ENCODE measurements at regions not wholly inside any gene's neighbourhood (a gene's known extent, or its start where the extent isn't known, plus 50 kb on each side); places are given as distances from the start of the nearest gene placed in this dataset.

- Histone ChIP-seq H3K27me3 (ENCODE audit: insufficient read depth, low read length) (no peaks in the 10 kb centered on the region), H3K36me3 (ENCODE audit: insufficient read depth, low read length) (no peaks in the 10 kb centered on the region)
- TF ChIP-seq, protein P1, sequence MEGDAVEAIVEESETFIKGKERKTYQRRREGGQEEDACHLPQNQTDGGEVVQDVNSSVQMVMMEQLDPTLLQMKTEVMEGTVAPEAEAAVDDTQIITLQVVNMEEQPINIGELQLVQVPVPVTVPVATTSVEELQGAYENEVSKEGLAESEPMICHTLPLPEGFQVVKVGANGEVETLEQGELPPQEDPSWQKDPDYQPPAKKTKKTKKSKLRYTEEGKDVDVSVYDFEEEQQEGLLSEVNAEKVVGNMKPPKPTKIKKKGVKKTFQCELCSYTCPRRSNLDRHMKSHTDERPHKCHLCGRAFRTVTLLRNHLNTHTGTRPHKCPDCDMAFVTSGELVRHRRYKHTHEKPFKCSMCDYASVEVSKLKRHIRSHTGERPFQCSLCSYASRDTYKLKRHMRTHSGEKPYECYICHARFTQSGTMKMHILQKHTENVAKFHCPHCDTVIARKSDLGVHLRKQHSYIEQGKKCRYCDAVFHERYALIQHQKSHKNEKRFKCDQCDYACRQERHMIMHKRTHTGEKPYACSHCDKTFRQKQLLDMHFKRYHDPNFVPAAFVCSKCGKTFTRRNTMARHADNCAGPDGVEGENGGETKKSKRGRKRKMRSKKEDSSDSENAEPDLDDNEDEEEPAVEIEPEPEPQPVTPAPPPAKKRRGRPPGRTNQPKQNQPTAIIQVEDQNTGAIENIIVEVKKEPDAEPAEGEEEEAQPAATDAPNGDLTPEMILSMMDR (IDR thresholded peaks at IDR 0.05; ENCODE audit: extremely low read depth, low read depth, low read length): no peak
Observed at GRCh38 chr5:88552426-88552825, 283.8 kb upstream of the TMEM161B start.

DNA sequence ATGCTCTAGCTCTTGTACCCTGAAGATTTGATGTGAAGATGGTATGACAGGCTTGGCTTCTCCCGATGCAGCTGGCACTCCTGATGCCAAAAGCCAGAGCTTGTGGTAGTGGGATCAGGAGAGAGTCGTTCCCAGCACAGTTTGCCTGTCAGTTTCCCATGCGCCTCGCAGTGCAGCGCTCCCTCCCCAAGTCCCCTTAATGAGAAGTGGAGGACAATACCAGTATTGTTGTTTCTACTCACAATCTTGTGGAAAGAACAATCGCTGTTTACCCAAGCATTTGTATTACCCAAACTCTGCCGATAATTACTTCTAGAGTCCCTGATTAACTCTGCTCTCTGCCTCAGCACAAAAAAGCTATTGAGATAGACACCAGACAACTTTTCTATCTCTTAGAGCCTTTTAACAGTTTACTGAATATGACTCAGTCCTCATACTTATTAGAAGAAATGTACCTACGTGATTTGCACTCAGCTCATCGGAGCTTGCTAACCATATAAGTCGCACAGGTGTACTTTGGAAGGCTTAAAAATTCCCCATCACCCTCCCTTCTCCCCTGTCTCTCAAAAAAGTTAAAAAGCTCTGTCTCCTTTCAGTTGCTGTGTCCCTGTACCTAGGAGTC is 283.2 kb upstream of the TMEM161B start:
- DNase-seq (ENCODE audit: insufficient read length, low spot score, missing footprints): no peak
- Histone ChIP-seq H4K20me1 (ENCODE audit: insufficient read depth, low read length) (no peaks in the 10 kb centered on the region), H3K4me1 (ENCODE audit: insufficient read depth, low read length) (no peaks in the 10 kb centered on the region), H3K4me3 (ENCODE audit: insufficient read depth, low read length) (no peak overlapping the region), H3K36me3 (ENCODE audit: insufficient read depth, low read length) (no peaks in the 10 kb centered on the region), H2AFZ (ENCODE audit: low read length) (no peak overlapping the region), H3K4me2 (ENCODE audit: insufficient read depth, low read length) (no peak overlapping the region), H3K27me3 (ENCODE audit: insufficient read depth, low read length) (no peaks in the 10 kb centered on the region), H3K79me2 (ENCODE audit: insufficient read depth, low read length) (no peaks in the 10 kb centered on the region), H3K27ac (ENCODE audit: low read depth, low read length) (no peak overlapping the region), H3K9me3 (ENCODE audit: low read depth, low read length) (no peaks in the 10 kb centered on the region)
- TF ChIP-seq, protein P1 (IDR thresholded peaks at IDR 0.05; ENCODE audit: extremely low read depth, low read depth, low read length): no peak

More at GRCh38 chr5:88552426-88552825, 283.8 kb upstream of the TMEM161B start:
- Histone ChIP-seq H3K4me2 (ENCODE audit: insufficient read depth, low read length) (no peak overlapping the region), H3K27ac (ENCODE audit: low read depth, low read length) (no peak overlapping the region), H4K20me1 (ENCODE audit: insufficient read depth, low read length) (no peaks in the 10 kb centered on the region), H3K9me3 (ENCODE audit: low read depth, low read length) (no peaks in the 10 kb centered on the region), H3K4me1 (ENCODE audit: insufficient read depth, low read length) (no peaks in the 10 kb centered on the region), H2AFZ (ENCODE audit: low read length) (no peak overlapping the region), H3K79me2 (ENCODE audit: insufficient read depth, low read length) (no peaks in the 10 kb centered on the region), H3K4me3 (ENCODE audit: insufficient read depth, low read length) (no peak overlapping the region)
- DNase-seq (ENCODE audit: insufficient read length, low spot score, missing footprints): no peak

DNA sequence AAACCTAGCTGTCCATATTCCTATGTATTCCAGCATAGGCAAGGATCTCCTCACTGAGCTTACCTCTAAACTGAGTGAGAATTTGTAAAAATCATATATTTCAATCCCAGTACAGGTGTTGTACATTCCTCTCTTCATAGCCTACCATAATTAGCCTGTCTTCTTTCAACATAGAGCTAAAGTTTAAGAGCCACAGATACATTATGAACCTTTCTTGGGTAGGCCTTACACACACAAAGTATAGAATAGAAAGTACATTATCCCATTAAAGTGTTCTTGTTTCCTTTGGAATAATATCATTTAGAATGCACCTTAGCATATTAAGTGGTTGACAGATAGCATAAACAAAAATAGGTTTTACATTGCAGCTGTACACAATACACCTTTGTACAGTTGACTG is 282.1 kb upstream of the TMEM161B start:
- no peaks in the 10 kb centered on the region for H3K36me3 ChIP-seq (ENCODE audit: insufficient read depth, low read length)
- H3K4me2 ChIP-seq (ENCODE audit: insufficient read depth, low read length): no peak overlapping the region
- H3K4me3 ChIP-seq (ENCODE audit: insufficient read depth, low read length): no peak overlapping the region
- no peak overlapping the region for H3K27ac ChIP-seq (ENCODE audit: low read depth, low read length)
- no peak overlapping the region for H2AFZ ChIP-seq (ENCODE audit: low read length)
- H3K79me2 ChIP-seq (ENCODE audit: insufficient read depth, low read length): no peaks in the 10 kb centered on the region
- TF ChIP-seq, protein P1 (IDR thresholded peaks at IDR 0.05; ENCODE audit: extremely low read depth, low read depth, low read length): no peak
- H3K9me3 ChIP-seq (ENCODE audit: low read depth, low read length): no peaks in the 10 kb centered on the region
- no peaks in the 10 kb centered on the region for H3K27me3 ChIP-seq (ENCODE audit: insufficient read depth, low read length)
- H4K20me1 ChIP-seq (ENCODE audit: insufficient read depth, low read length): no peaks in the 10 kb centered on the region
- no peak for DNase-seq (ENCODE audit: insufficient read length, low spot score, missing footprints)
- H3K4me1 ChIP-seq (ENCODE audit: insufficient read depth, low read length): no peaks in the 10 kb centered on the region

- H3K4me3 ChIP-seq (ENCODE audit: insufficient read depth, low read length): no peak overlapping the region
- TF ChIP-seq, protein P1 (IDR thresholded peaks at IDR 0.05; ENCODE audit: extremely low read depth, low read depth, low read length): no peak
- H3K4me1 ChIP-seq (ENCODE audit: insufficient read depth, low read length): no peaks in the 10 kb centered on the region
- no peaks in the 10 kb centered on the region for H4K20me1 ChIP-seq (ENCODE audit: insufficient read depth, low read length)
- DNase-seq (ENCODE audit: insufficient read length, low spot score, missing footprints): no peak
- H3K9me3 ChIP-seq (ENCODE audit: low read depth, low read length): no peaks in the 10 kb centered on the region
- H3K4me2 ChIP-seq (ENCODE audit: insufficient read depth, low read length): no peak overlapping the region
- no peaks in the 10 kb centered on the region for H3K27me3 ChIP-seq (ENCODE audit: insufficient read depth, low read length)
- no peak overlapping the region for H2AFZ ChIP-seq (ENCODE audit: low read length)
- no peak overlapping the region for H3K27ac ChIP-seq (ENCODE audit: low read depth, low read length)
- H3K36me3 ChIP-seq (ENCODE audit: insufficient read depth, low read length): no peaks in the 10 kb centered on the region
- H3K79me2 ChIP-seq (ENCODE audit: insufficient read depth, low read length): no peaks in the 10 kb centered on the region
Observed at GRCh38 chr5:88548136-88548805, 279.6 kb upstream of the TMEM161B start.

All from osteoblast (primary cell).